Neutrophil (primary cell): ENCODE measurements at regions not wholly inside any gene's neighbourhood (a gene's known extent, or its start where the extent isn't known, plus 50 kb on each side); places are given as distances from the start of the nearest gene placed in this dataset.

ENCODE experiments used
- H3K27ac ChIP-seq: fragments of 200-600 bp; sonication (generic); 2 replicates; pipeline ENCODE4 v1.5.1; 2016; ENCODE audit warnings: mild to moderate bottlenecking, moderate library complexity
- H3K27me3 ChIP-seq: fragments of 200-600 bp; sonication (generic); 2 replicates; pipeline ENCODE4 v1.6.0; 2016; ENCODE audit warnings: mild to moderate bottlenecking
- H3K36me3 ChIP-seq: fragments of 200-600 bp; sonication (generic); 2 replicates; pipeline ENCODE4 v1.5.1; 2017
- H3K4me1 ChIP-seq, 2 experiments: fragments of 200-600 bp in 1 of 2; sonication (generic) in 1 of 2; 1 replicate in 1 of 2; 2 replicates in 1 of 2; pipeline versions ENCODE4 v1.5.1 to v1.6.1; 2013 to 2016; ENCODE audit warnings: low read depth in 1 of 2, low read length in 1 of 2, mild to moderate bottlenecking in 1 of 2, moderate library complexity in 1 of 2; ENCODE audit not compliant: control insufficient read depth in 1 of 2, insufficient read depth in 1 of 2
- H3K4me3 ChIP-seq, 2 experiments: fragments of 200-600 bp in 1 of 2; sonication (generic) in 1 of 2; 1 replicate in 1 of 2; 2 replicates in 1 of 2; pipeline ENCODE4 v1.5.1; 2013 to 2016; ENCODE audit warnings: low read depth in 1 of 2, low read length in 1 of 2, mild to moderate bottlenecking in 1 of 2, moderate library complexity in 1 of 2
- H3K9me3 ChIP-seq: fragments of 200-600 bp; sonication (generic); 2 replicates; pipeline ENCODE4 v1.5.1; 2016
- TF ChIP-seq, protein P1 (sequence below): fragments of 200-600 bp; sonication (generic); IDR thresholded peaks from 2 replicates; pipeline ENCODE4 v1.5.1; 2016; ENCODE audit warnings: antibody characterized with exemption

DNA sequence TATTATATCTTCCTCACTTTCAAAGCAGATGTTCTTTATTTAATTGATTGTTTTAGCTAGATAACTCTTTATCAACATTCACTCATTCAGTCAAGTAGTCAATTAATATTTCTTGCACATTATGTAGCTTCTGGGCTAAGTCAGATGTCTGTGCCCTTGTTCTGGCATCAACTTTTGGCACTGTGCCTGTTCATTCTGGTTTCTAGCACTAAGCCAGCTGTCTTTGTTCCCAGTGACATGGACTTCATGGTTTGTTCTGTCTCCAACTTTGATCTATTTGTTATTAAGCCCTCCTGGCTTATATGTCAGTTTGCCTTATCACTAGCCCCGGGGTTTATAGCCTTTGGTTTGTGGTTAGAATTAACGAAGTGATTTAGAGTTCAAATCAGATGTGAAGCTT lies 247.9 kb upstream of the SYT4 start:
- Histone ChIP-seq H3K27me3 (no peaks in the 10 kb centered on the region), H3K4me1 (no peaks in the 10 kb centered on the region), H3K27ac (no peak overlapping the region), H3K9me3 (no peaks in the 10 kb centered on the region), H3K36me3 (no peaks in the 10 kb centered on the region), H3K4me3 (no peak overlapping the region)
- TF ChIP-seq, protein P1, sequence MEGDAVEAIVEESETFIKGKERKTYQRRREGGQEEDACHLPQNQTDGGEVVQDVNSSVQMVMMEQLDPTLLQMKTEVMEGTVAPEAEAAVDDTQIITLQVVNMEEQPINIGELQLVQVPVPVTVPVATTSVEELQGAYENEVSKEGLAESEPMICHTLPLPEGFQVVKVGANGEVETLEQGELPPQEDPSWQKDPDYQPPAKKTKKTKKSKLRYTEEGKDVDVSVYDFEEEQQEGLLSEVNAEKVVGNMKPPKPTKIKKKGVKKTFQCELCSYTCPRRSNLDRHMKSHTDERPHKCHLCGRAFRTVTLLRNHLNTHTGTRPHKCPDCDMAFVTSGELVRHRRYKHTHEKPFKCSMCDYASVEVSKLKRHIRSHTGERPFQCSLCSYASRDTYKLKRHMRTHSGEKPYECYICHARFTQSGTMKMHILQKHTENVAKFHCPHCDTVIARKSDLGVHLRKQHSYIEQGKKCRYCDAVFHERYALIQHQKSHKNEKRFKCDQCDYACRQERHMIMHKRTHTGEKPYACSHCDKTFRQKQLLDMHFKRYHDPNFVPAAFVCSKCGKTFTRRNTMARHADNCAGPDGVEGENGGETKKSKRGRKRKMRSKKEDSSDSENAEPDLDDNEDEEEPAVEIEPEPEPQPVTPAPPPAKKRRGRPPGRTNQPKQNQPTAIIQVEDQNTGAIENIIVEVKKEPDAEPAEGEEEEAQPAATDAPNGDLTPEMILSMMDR: no peak

DNA sequence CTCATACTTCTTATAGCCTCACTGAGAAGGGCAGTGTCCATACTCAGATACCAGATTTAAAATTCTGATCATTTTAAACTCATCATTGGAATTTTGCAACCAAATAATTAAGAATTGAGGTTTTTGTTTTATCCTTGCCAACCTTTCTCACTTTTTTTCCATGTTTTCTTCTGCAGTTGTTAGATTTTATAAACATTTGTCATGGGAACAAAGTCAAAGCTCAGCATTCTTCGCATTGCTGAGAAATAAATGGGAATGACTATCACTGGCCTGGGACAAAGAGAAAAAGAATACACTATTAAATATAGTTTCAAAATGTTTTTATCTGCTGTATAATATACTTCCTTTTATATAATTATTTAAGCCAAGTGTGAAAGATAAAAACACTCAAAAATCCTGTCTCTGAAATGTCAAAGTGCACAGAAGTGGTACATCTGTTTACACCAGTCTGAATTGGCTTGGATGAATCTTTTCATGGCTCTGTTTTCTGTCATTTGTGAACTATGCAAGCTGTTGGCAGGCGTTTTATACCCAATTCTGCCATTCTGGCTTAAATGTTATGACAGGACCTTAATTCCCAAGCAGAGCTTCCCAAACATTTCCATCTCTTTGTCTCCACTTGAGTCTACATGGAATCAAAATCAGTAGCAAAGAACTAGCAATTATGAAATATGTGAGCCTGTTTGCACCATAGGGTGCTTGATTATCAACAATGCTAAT lies 249.3 kb upstream of the SYT4 start:
- Histone ChIP-seq H3K27me3 (no peaks in the 10 kb centered on the region), H3K4me1 (no peaks in the 10 kb centered on the region), H3K36me3 (no peaks in the 10 kb centered on the region), H3K4me3 (no peak overlapping the region), H3K27ac (no peak overlapping the region), H3K9me3 (no peaks in the 10 kb centered on the region)
- TF ChIP-seq, protein P1: no peak

DNA sequence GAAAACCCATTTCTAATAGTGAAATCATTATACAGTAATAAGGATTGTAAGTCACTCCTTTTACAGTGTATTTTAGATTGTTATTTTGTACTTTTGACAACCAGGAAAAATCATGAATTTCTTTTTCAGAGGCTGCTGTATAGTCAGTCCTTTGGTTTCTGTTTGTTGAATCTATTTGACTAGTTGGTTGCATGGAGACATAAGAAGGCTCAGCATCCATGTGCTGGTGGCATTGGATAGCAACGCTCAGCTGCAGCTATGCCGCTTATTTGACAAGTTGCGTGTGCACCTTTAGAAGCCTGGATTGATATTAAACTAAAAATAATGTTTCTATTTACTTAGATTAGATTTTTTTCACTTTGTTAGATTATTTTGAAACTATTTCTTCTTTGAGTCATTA lies 254.1 kb upstream of the SYT4 start:
- H3K4me3 ChIP-seq: no peak overlapping the region
- TF ChIP-seq, protein P1: no peak
- no peak overlapping the region for H3K27ac ChIP-seq
- no peaks in the 10 kb centered on the region for H3K4me1 ChIP-seq
- H3K9me3 ChIP-seq: no peaks in the 10 kb centered on the region
- no peaks in the 10 kb centered on the region for H3K27me3 ChIP-seq
- no peaks in the 10 kb centered on the region for H3K36me3 ChIP-seq

DNA sequence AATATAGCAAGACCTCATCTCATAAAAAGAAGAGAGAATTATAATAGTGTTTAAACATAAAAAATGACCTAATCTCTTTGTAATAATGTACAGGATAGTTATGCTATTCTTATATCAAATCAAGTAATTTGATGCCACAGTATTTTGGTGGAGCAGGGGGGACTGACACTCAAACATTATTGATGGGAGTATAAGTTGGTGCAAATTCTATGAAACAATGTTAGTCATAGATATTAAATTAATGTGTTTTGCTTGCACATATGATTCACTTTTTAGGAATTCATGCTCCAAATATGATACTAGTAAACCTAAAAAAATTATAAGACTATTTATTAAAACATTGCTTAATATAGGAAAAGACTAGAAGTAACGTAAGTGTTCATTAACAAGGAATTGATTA lies 256.1 kb upstream of the SYT4 start:
- TF ChIP-seq, protein P1: no peak
- Histone ChIP-seq H3K4me3 (no peak overlapping the region), H3K9me3 (no peaks in the 10 kb centered on the region), H3K4me1 (no peaks in the 10 kb centered on the region), H3K27me3 (no peaks in the 10 kb centered on the region), H3K27ac (no peak overlapping the region), H3K36me3 (no peaks in the 10 kb centered on the region)

DNA sequence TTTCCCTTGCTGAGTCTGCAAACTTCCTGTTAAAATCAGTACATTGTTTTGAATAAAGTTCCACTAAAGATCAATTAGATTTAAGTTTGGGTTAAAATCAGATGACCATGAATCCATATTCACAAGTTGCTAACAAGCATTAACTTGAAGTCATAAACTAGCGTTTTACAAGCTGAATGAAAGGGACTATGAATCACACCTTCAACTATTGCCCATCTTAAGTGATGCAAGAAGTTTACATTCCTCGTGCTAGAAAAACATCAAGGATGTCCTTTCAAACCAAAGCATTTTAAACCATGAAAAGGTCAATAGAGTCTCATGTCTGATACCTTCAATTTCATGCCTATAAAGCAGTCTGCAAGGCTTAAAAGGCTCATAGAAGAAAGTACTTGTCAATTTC lies 257.2 kb upstream of the SYT4 start:
- Histone ChIP-seq H3K4me1 (no peaks in the 10 kb centered on the region), H3K27ac (no peak overlapping the region), H3K9me3 (no peaks in the 10 kb centered on the region), H3K36me3 (no peaks in the 10 kb centered on the region), H3K4me3 (no peak overlapping the region), H3K27me3 (no peaks in the 10 kb centered on the region)
- TF ChIP-seq, protein P1: no peak
